ENCODE measurements at regions not wholly inside any gene's neighbourhood (a gene's known extent, or its start where the extent isn't known, plus 50 kb on each side); places are given as distances from the start of the nearest gene placed in this dataset.

DNA sequence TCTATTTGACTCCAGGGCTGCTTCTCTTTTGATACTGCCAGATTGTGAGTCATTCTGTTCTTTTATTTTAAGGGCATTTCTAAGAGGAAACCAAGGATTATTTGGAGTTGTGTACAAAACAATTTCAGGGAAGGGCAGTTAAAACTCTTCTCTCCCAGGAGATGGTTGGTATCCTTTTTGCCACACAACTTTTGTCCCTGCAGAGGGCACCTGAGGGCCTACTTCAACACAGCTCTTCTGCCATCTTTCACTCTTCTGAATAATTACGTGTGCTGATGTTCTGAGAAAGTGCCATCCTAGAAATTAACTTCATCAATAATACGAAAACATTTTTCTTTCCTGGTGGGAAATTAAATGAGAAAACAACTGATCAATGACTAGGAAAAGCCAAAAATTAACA, 75.7 kb upstream of the GADL1 start:
- Mint-ChIP-seq H3K9me3 (no peaks in the 10 kb centered on the region), H3K4me3 (no peak overlapping the region), H3K27ac (no peak overlapping the region), H3K27me3 (peaks cover 3% of the 10 kb centered on the region), H3K4me1 (ENCODE audit: low read depth) (no peaks in the 10 kb centered on the region), H3K36me3 (ENCODE audit: low read depth) (no peaks in the 10 kb centered on the region)
- TF ChIP-seq, protein P1, sequence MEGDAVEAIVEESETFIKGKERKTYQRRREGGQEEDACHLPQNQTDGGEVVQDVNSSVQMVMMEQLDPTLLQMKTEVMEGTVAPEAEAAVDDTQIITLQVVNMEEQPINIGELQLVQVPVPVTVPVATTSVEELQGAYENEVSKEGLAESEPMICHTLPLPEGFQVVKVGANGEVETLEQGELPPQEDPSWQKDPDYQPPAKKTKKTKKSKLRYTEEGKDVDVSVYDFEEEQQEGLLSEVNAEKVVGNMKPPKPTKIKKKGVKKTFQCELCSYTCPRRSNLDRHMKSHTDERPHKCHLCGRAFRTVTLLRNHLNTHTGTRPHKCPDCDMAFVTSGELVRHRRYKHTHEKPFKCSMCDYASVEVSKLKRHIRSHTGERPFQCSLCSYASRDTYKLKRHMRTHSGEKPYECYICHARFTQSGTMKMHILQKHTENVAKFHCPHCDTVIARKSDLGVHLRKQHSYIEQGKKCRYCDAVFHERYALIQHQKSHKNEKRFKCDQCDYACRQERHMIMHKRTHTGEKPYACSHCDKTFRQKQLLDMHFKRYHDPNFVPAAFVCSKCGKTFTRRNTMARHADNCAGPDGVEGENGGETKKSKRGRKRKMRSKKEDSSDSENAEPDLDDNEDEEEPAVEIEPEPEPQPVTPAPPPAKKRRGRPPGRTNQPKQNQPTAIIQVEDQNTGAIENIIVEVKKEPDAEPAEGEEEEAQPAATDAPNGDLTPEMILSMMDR (IDR thresholded peaks at IDR 0.05): no peak
- intact Hi-C loops (cut with micrococcal nuclease): no loop called here
- ChIA-PET CTCF (no interaction called here), POLR2A (no interaction called here)
- no peak for ATAC-seq
- no peak for DNase-seq

DNA sequence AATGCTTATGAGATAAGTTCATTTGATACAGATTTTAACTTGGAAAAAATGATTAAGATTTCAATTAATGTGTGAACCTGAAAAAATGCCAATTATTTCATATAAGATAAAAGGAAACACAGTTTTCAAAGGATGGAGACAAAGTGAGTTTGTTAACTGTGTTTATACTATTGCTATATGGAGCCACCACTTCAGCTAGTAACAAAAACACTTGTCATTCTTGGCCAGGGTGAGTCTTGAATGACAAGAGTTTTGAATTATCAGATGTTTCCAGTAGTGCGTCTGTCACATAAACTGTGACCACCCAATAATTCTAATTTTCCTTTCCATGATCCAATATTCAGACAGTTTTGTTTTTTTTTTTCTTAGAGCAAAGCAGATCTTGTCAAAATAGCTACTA, 78.0 kb upstream of the GADL1 start:
- no peak for ATAC-seq
- H3K27me3 Mint-ChIP-seq: peaks cover 3% of the 10 kb centered on the region
- TF ChIP-seq, protein P1 (IDR thresholded peaks at IDR 0.05): no peak
- POLR2A ChIA-PET: no interaction called here
- no peak overlapping the region for H3K4me3 Mint-ChIP-seq
- intact Hi-C loops (cut with micrococcal nuclease): no loop called here
- no peaks in the 10 kb centered on the region for H3K4me1 Mint-ChIP-seq (ENCODE audit: low read depth)
- H3K9me3 Mint-ChIP-seq: no peaks in the 10 kb centered on the region
- no peak overlapping the region for H3K27ac Mint-ChIP-seq
- no peaks in the 10 kb centered on the region for H3K36me3 Mint-ChIP-seq (ENCODE audit: low read depth)
- CTCF ChIA-PET: interaction anchor here (0.9 kb wide), 1 partner anchor 31 kb away, joined by 3 read pairs; no protein-coding TSS in a partner anchor
- DNase-seq: no peak

DNA sequence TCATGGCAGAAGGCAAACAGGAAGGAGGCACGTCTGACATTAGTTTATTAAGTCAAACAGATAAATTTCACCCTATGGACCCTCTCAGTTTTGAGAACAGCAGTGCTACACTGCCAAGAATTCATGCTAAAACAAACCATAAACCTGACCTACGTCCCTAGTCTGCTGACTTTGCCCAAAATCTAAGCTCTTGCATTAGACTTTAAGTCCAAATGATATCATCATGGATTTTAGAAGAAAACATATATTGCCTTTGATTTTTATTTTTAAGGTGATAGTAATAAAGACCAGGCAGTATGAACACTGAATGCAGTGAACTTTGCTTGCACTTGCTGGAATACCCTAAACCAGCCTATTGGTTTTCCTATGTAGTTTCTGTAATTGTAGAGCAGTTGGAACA, 79.6 kb upstream of the GADL1 start:
- TF ChIP-seq, protein P1 (IDR thresholded peaks at IDR 0.05): no peak
- H3K4me3 Mint-ChIP-seq: no peak overlapping the region
- CTCF ChIA-PET: interaction anchor here (1.0 kb wide), 2 partner anchors 13 to 40 kb away, joined by 3 read pairs; no protein-coding TSS in a partner anchor
- H3K9me3 Mint-ChIP-seq: no peaks in the 10 kb centered on the region
- no peak overlapping the region for H3K27ac Mint-ChIP-seq
- DNase-seq: no peak
- no peaks in the 10 kb centered on the region for H3K4me1 Mint-ChIP-seq (ENCODE audit: low read depth)
- no peaks in the 10 kb centered on the region for H3K36me3 Mint-ChIP-seq (ENCODE audit: low read depth)
- no peaks in the 10 kb centered on the region for H3K27me3 Mint-ChIP-seq
- POLR2A ChIA-PET: no interaction called here
- ATAC-seq: no peak
- intact Hi-C loops (cut with micrococcal nuclease): no loop called here

DNA sequence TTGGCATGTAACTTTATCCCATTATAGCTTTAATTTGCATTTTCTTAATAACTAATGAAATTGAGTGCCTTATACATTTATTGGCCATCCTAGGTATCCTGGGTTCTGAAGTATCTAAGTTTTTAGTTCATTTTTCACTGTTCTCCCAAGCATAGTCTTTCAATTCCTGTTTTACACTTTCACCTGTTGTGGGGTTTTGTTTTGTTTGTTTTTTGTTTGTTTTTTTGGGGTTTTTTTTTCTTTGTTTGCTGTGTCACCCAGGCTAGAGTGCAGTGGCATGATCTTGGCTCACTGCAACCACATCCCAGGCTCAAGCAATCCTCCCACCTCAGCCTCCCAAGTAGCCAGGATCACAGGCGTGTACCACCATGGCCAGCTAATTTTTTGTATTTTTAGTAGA, 83.1 kb upstream of the GADL1 start:
- Mint-ChIP-seq H3K27me3 (peaks cover 1% of the 10 kb centered on the region), H3K9me3 (no peaks in the 10 kb centered on the region), H3K4me3 (no peak overlapping the region), H3K27ac (no peak overlapping the region), H3K4me1 (ENCODE audit: low read depth) (no peaks in the 10 kb centered on the region), H3K36me3 (ENCODE audit: low read depth) (no peaks in the 10 kb centered on the region)
- ATAC-seq (no peak), DNase-seq (no peak)
- ChIA-PET CTCF (no interaction called here), POLR2A (no interaction called here)
- TF ChIP-seq, protein P1 (IDR thresholded peaks at IDR 0.05): no peak
- intact Hi-C loops (cut with micrococcal nuclease): no loop called here

DNA sequence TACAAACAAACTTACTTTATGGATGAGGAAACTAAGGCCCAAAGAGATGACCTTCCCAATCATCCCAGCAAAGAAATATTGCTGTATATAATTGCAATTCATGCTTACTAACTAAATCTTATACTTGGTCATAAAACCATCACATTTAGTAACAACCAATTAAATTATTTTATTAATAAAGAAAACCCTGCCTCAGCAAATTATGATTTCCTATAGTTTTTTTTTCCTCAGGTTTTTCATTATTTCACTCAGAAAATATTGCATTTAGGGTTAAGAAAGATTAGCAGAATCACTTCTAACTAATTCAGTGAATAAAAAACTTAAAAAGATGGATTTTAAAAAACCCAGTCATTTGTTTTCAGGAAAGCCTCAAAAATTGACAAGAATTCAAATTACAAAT, 86.5 kb upstream of the GADL1 start:
- Mint-ChIP-seq H3K36me3 (ENCODE audit: low read depth) (no peaks in the 10 kb centered on the region), H3K4me1 (ENCODE audit: low read depth) (no peaks in the 10 kb centered on the region), H3K27me3 (peaks cover 1% of the 10 kb centered on the region), H3K4me3 (no peak overlapping the region), H3K9me3 (no peaks in the 10 kb centered on the region), H3K27ac (no peak overlapping the region)
- intact Hi-C loops (cut with micrococcal nuclease): no loop called here
- DNase-seq (no peak), ATAC-seq (no peak)
- ChIA-PET POLR2A (no interaction called here), CTCF (no interaction called here)
- TF ChIP-seq, protein P1 (IDR thresholded peaks at IDR 0.05): no peak
